Vagina (tissue), 2 donors: ENCODE measurements at regions not wholly inside any gene's neighbourhood (a gene's known extent, or its start where the extent isn't known, plus 50 kb on each side); places are given as distances from the start of the nearest gene placed in this dataset.
"Not testable (repeated sequence)": the region's sequence is repeated elsewhere in the genome, so short reads cannot be mapped to it uniquely, and the experiment has no call there.

Source experiments
- DNase-seq, 2 donors: peaks; one replicate each; pipeline ENCODE4 v3.0.0-alpha.2; 2017; ENCODE audit errors: extremely low spot score in 2 of 2
- H3K27ac ChIP-seq: fragments of 200-600 bp; sonication (generic); one replicate; pipeline ENCODE4 v1.5.1; 2019
- H3K27me3 ChIP-seq: fragments of 200-600 bp; sonication (generic); one replicate; pipeline ENCODE4 v1.5.1; 2019
- H3K36me3 ChIP-seq, 2 donors: fragments of 200-600 bp; sonication (generic); one replicate each; pipeline ENCODE4 v1.5.1; 2017 to 2019
- H3K4me1 ChIP-seq: fragments of 200-600 bp; sonication (generic); one replicate; pipeline ENCODE4 v1.5.1; 2019
- H3K4me3 ChIP-seq, 2 donors: fragments of 200-600 bp; sonication (generic); 1 replicate in 1 of 2; 2 replicates in 1 of 2; pipeline ENCODE4 v1.5.1; 2016 to 2019
- H3K9me3 ChIP-seq: fragments of 200-600 bp; sonication (generic); one replicate; pipeline ENCODE4 v1.5.1; 2019
- POLR2A ChIP-seq, 2 donors: fragments of 450-650 bp; IDR thresholded peaks; one replicate each; pipeline ENCODE4 v1.6.1; 2017; ENCODE audit warnings: antibody characterized with exemption in 2 of 2, mild to moderate bottlenecking in 2 of 2, moderate library complexity in 2 of 2
- POLR2AphosphoS5 ChIP-seq, 2 donors: sonication (generic); formaldehyde crosslinking; IDR thresholded peaks; one replicate each; pipeline ENCODE4 v1.9.0; 2017; ENCODE audit warnings: antibody characterized with exemption in 2 of 2, mild to moderate bottlenecking in 2 of 2, low read depth in 1 of 2; ENCODE audit not compliant: insufficient read depth in 1 of 2
- intact Hi-C: fragments of 100-400 bp; cut with DNase I; formaldehyde crosslinking; loops from one replicate; pipeline ENCODE4 v1.15.1; 2023
- TF ChIP-seq, protein P1 (sequence below), 3 experiments: fragments of 450-650 bp in 2 of 3; fragments of 200-600 bp in 1 of 3; sonication (generic) in 1 of 3; IDR thresholded peaks; one replicate each; pipeline ENCODE4 v1.5.1; 2017 to 2019; ENCODE audit warnings: antibody characterized with exemption in 3 of 3, mild to moderate bottlenecking in 2 of 3, moderate library complexity in 2 of 3

DNA sequence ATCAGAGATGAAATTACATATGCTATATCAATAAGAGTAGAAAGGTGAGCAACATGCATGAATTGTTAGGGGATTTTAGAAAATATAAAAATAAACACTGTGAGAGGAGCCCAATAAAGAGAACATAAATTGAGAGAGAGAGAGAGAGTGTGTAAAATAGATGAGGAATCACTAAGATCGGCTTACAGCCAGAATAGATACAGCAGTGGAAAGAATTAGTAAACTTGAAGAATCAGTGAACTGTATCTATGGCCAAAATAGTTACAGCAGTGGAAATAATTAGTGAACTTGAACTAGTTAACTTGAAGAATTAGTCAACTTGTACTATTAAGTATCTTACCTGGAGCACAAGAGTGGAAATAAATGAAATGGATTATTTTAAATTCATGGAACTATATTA lies 284.3 kb upstream of the RAI14 start:
- H3K27ac ChIP-seq, H3K9me3 ChIP-seq, H3K4me1 ChIP-seq, H3K36me3 ChIP-seq, intact Hi-C loops, DNase-seq, H3K27me3 ChIP-seq, H3K4me3 ChIP-seq: not testable (repeated sequence)

DNA sequence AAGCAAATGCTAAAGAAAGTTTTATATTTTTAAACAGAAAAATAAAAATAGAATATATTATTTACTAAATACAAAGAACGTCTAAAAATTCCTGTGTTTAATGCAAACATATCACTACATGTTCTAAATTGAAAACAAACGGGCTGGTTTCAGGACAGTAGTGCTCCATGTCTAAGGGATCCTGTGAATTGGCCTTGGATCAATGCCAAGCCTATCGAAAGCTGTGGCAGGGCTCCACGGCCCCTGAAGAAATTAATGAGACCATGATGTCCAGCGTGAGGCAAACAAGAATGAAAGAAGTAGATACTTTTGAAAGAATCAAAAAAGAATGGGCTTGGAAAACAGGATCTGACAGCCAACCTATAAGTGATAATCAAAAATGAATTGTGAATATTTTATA lies 283.4 kb upstream of the RAI14 start:
- H3K4me1 ChIP-seq, H3K27me3 ChIP-seq, H3K36me3 ChIP-seq, H3K9me3 ChIP-seq, H3K27ac ChIP-seq, H3K4me3 ChIP-seq, DNase-seq, intact Hi-C loops: not testable (repeated sequence)

DNA sequence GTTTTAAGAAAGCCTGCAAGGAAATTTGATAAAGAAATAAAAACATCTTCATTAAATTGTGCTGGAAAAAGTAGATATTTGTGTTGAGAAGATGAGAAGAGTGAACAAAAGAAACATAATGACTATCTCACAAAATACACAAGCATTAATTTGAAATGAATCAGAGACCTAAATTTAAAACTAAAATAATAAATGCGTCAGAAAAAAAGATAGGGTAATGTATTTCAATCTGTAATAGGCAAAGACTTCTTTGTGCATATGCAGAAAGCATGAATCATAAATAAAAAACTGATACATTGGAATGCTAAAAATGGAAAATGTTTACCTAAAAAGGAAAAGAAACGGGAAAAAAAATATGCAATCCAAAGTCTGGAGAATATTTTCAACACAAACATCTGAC lies 278.5 kb upstream of the RAI14 start:
- H3K4me3 ChIP-seq, intact Hi-C loops, DNase-seq, H3K4me1 ChIP-seq, H3K27me3 ChIP-seq, H3K36me3 ChIP-seq, H3K27ac ChIP-seq, H3K9me3 ChIP-seq: not testable (repeated sequence)

GRCh38 chr5:34378498-34378897 lies 277.6 kb upstream of the RAI14 start:
- H3K27ac ChIP-seq, intact Hi-C loops, H3K4me1 ChIP-seq, H3K4me3 ChIP-seq, DNase-seq, H3K9me3 ChIP-seq, H3K27me3 ChIP-seq, H3K36me3 ChIP-seq: not testable (repeated sequence)

GRCh38 chr5:34388754-34389153 lies 267.4 kb upstream of the RAI14 start:
- H3K27ac ChIP-seq, H3K9me3 ChIP-seq, H3K4me1 ChIP-seq, DNase-seq, H3K27me3 ChIP-seq, H3K4me3 ChIP-seq, intact Hi-C loops, H3K36me3 ChIP-seq: not testable (repeated sequence)

DNA sequence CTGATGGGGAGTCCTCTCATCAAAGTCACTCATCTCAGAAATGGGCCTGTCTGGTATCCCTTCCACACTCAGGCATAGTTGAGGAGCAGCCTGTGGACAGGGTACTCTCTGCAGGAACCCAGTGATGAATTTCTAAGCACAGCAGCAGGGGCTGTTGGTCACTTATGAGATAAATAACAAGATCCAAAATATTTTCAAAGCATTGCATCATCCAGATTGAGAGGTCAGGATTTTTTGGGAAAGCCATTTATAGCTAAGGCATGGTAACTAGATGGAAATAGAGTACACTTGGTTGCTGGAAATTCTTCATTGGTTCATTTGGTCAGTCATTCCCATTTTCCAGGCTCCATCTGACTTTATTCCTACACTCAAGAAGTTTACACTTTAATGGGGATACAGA lies 246.8 kb upstream of the RAI14 start:
- Histone ChIP-seq H3K4me1 (no peaks in the 10 kb centered on the region), H3K4me3 (no peak overlapping the region), H3K36me3 (no peaks in the 10 kb centered on the region), H3K27ac (no peak overlapping the region), H3K27me3 (no peaks in the 10 kb centered on the region), H3K9me3 (no peaks in the 10 kb centered on the region)
- intact Hi-C loops, result no loop called here
- TF ChIP-seq POLR2AphosphoS5 (IDR thresholded peaks at IDR 0.05; ENCODE audit: insufficient read depth in 1 of 2, low read depth in 1 of 2) (no peak), POLR2A (IDR thresholded peaks at IDR 0.05) (no peak)
- TF ChIP-seq, protein P1, sequence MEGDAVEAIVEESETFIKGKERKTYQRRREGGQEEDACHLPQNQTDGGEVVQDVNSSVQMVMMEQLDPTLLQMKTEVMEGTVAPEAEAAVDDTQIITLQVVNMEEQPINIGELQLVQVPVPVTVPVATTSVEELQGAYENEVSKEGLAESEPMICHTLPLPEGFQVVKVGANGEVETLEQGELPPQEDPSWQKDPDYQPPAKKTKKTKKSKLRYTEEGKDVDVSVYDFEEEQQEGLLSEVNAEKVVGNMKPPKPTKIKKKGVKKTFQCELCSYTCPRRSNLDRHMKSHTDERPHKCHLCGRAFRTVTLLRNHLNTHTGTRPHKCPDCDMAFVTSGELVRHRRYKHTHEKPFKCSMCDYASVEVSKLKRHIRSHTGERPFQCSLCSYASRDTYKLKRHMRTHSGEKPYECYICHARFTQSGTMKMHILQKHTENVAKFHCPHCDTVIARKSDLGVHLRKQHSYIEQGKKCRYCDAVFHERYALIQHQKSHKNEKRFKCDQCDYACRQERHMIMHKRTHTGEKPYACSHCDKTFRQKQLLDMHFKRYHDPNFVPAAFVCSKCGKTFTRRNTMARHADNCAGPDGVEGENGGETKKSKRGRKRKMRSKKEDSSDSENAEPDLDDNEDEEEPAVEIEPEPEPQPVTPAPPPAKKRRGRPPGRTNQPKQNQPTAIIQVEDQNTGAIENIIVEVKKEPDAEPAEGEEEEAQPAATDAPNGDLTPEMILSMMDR (IDR thresholded peaks at IDR 0.05), result no peak
- no peak for DNase-seq

DNA sequence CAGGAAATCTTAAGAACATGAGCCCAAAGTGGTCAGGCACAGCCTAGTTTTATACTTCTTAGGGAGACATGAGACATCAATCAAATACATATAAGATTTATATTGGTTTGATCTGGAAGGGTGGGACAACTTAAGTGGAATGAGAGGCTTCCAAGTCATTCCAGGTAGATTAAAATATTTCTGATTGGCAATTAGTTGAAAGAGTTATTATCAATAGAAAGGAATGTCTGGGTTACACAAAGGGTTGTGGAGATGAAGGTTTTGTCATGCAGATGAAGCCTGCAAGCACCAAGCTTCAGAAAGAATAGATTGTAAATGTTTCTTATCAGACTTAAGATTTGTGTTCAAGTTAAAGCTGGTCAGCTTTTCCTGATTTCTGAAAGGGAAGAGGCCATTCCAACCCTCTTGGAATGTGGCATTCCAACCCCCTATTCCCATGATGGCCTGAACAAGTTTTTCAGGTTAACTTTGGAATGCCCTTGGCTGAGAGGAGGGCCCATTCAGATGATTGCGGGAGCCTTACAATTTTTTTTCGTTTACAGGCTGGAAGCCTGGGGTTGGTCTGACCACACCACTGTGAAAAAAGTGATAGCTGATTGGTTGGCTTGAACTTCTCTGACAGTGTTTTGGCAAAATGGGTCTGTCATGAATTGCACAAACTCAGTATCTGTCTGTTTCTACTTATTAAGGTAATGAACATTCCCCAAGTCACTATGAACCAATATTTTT lies 245.6 kb upstream of the RAI14 start:
- Histone ChIP-seq H3K36me3 (no peaks in the 10 kb centered on the region), H3K27ac (no peak overlapping the region), H3K9me3 (no peaks in the 10 kb centered on the region), H3K4me3 (no peak overlapping the region), H3K27me3 (no peaks in the 10 kb centered on the region), H3K4me1 (no peaks in the 10 kb centered on the region)
- DNase-seq, result no peak
- TF ChIP-seq POLR2A (IDR thresholded peaks at IDR 0.05) (no peak), POLR2AphosphoS5 (IDR thresholded peaks at IDR 0.05; ENCODE audit: insufficient read depth in 1 of 2, low read depth in 1 of 2) (no peak)
- TF ChIP-seq, protein P1 (IDR thresholded peaks at IDR 0.05), result no peak
- intact Hi-C loops, result no loop called here
